Transverse colon (tissue), 4 donors: ENCODE measurements at regions not wholly inside any gene's neighbourhood (a gene's known extent, or its start where the extent isn't known, plus 50 kb on each side); places are given as distances from the start of the nearest gene placed in this dataset.

Source experiments
- DNase-seq: peaks from one replicate; pipeline ENCODE4 v3.0.0-alpha.2; 2019
- H3K27ac ChIP-seq, 4 donors: fragments of 200-600 bp; sonication (generic); 2 replicates each; pipeline ENCODE4 v1.5.1; 2016 to 2018; ENCODE audit warnings: inconsistent platforms in 4 of 4
- H3K27me3 ChIP-seq: fragments of 200-600 bp; sonication (generic); 2 replicates; pipeline ENCODE4 v1.5.1; 2017; ENCODE audit warnings: inconsistent platforms
- H3K36me3 ChIP-seq, 4 donors: fragments of 200-600 bp; sonication (generic); 2 replicates each; pipeline ENCODE4 v1.5.1; 2017 to 2019; ENCODE audit warnings: inconsistent platforms in 4 of 4
- H3K4me1 ChIP-seq, 4 donors: fragments of 200-600 bp; sonication (generic); 2 replicates each; pipeline ENCODE4 v1.5.1; 2017 to 2020; ENCODE audit warnings: inconsistent platforms in 4 of 4
- H3K4me3 ChIP-seq, 4 donors: fragments of 200-600 bp; sonication (generic); 1 replicate in 1 of 4; 2 replicates in 3 of 4; pipeline versions ENCODE4 v1.5.1 to v1.6.1; 2017 to 2019; ENCODE audit warnings: inconsistent platforms in 4 of 4
- H3K9me3 ChIP-seq, 2 donors: fragments of 200-600 bp; sonication (generic); 2 replicates each; pipeline ENCODE4 v1.5.1; 2017 to 2019; ENCODE audit warnings: inconsistent platforms in 2 of 2
- CTCF ChIP-seq, 5 experiments: fragments of 200-600 bp in 3 of 5; fragments of 450-650 bp in 2 of 5; sonication (generic) in 3 of 5; IDR thresholded peaks; 1 replicate in 2 of 5; 2 replicates in 3 of 5; pipeline ENCODE4 v1.5.1; 2016 to 2017; ENCODE audit warnings: antibody characterized with exemption in 5 of 5, inconsistent platforms in 3 of 5, mild to moderate bottlenecking in 2 of 5, moderate library complexity in 1 of 5
- EP300 ChIP-seq: sonication (generic); formaldehyde crosslinking; IDR thresholded peaks from one replicate; pipeline ENCODE4 v1.6.1; 2017; ENCODE audit warnings: antibody characterized with exemption, low read depth
- POLR2A ChIP-seq: fragments of 450-650 bp; IDR thresholded peaks from one replicate; pipeline ENCODE4 v1.6.1; 2016; ENCODE audit warnings: antibody characterized with exemption, mild to moderate bottlenecking, moderate library complexity
- POLR2AphosphoS5 ChIP-seq, 3 donors: sonication (generic); formaldehyde crosslinking; IDR thresholded peaks; one replicate each; pipeline ENCODE4 v1.6.1; 2016; ENCODE audit warnings: antibody characterized with exemption in 3 of 3
- WGBS, 2 donors: methylation state at CpG; one replicate each; pipeline ENCODE4 v1.1.5; 2018; ENCODE audit warnings: low coverage in 1 of 2; 5-methylcytosine and 5-hydroxymethylcytosine counted together
- in situ Hi-C, 4 donors: fragments of 200-750 bp; cut with MboI; loops; one replicate each; pipeline versions ENCODE4 v1.15.0 to v1.15.1; 2017; ENCODE audit warnings: low sequenced_read_pairs in 3 of 4, low pct_ligation_motif_present in 1 of 4, low pct_unique_long_range_greater_than_20kb in 1 of 4
- intact Hi-C: fragments of 100-400 bp; cut with DNase I; formaldehyde crosslinking; loops from one replicate; pipeline ENCODE4 v1.15.1; 2023; ENCODE audit warnings: low total_unique reads

GRCh38 chr5:35354751-35355150 is 124.5 kb upstream of the PRLR start:
- peaks cover 4 to 10% of the 10 kb centered on the region in 2 donors for H3K9me3 ChIP-seq
- no peak for DNase-seq
- no peaks in the 10 kb centered on the region for H3K4me1 ChIP-seq
- TF ChIP-seq EP300 (no peak), POLR2AphosphoS5 (IDR thresholded peaks at IDR 0.05) (no peak), CTCF (IDR thresholded peaks at IDR 0.05) (no peak), POLR2A (no peak)
- H3K36me3 ChIP-seq = no peaks in the 10 kb centered on the region
- no peak overlapping the region for H3K27ac ChIP-seq
- no peaks in the 10 kb centered on the region for H3K27me3 ChIP-seq
- WGBS, 2 donors = 0 to 40% methylated on average over 1 to 3 of the region's 3 CpGs
- intact Hi-C loops (no loop called here), in situ Hi-C loops (no loop called here)
- H3K4me3 ChIP-seq = no peak overlapping the region

- no peaks in the 10 kb centered on the region for H3K4me1 ChIP-seq
- no peak overlapping the region for H3K27ac ChIP-seq
- WGBS, 2 donors = 25 to 100% methylated on average over 1 of the region's 1 CpG
- TF ChIP-seq POLR2A = no peak
- no peak for TF ChIP-seq POLR2AphosphoS5 (IDR thresholded peaks at IDR 0.05)
- no peak for TF ChIP-seq CTCF (IDR thresholded peaks at IDR 0.05)
- no peak for TF ChIP-seq EP300
- intact Hi-C loops (no loop called here), in situ Hi-C loops (no loop called here)
- H3K4me3 ChIP-seq = no peak overlapping the region
- no peak for DNase-seq
- no peaks in the 10 kb centered on the region for H3K36me3 ChIP-seq
- H3K27me3 ChIP-seq = no peaks in the 10 kb centered on the region
- H3K9me3 ChIP-seq = no peaks in the 10 kb centered on the region
Observed at GRCh38 chr5:35345222-35345621, 114.9 kb upstream of the PRLR start.

- DNase-seq = no peak
- TF ChIP-seq EP300 (no peak), CTCF (IDR thresholded peaks at IDR 0.05) (no peak), POLR2A (no peak), POLR2AphosphoS5 (IDR thresholded peaks at IDR 0.05) (no peak)
- Histone ChIP-seq H3K36me3 (no peaks in the 10 kb centered on the region), H3K9me3 (no peaks in the 10 kb centered on the region), H3K27ac (no peak overlapping the region), H3K27me3 (no peaks in the 10 kb centered on the region), H3K4me3 (no peak overlapping the region), H3K4me1 (no peaks in the 10 kb centered on the region)
- intact Hi-C loops (no loop called here), in situ Hi-C loops (no loop called here)
Observed at GRCh38 chr5:35342664-35343063, 112.4 kb upstream of the PRLR start.

- intact Hi-C loops = no loop called here
- Histone ChIP-seq H3K4me1 (no peaks in the 10 kb centered on the region), H3K27me3 (no peaks in the 10 kb centered on the region), H3K9me3 (no peaks in the 10 kb centered on the region), H3K36me3 (no peaks in the 10 kb centered on the region), H3K27ac (no peak overlapping the region), H3K4me3 (no peak overlapping the region)
- DNase-seq = no peak
- TF ChIP-seq POLR2AphosphoS5 (IDR thresholded peaks at IDR 0.05) (no peak), POLR2A (no peak), CTCF (IDR thresholded peaks at IDR 0.05) (no peak), EP300 (no peak)
- WGBS, 2 donors = 50 to 85% methylated on average over 1 of the region's 1 CpG
- in situ Hi-C loops = no loop called here
Observed at GRCh38 chr5:35341189-35341588, 110.9 kb upstream of the PRLR start.
